HCEC 1CT (cell line): ENCODE measurements at regions not wholly inside any gene's neighbourhood (a gene's known extent, or its start where the extent isn't known, plus 50 kb on each side); places are given as distances from the start of the nearest gene placed in this dataset.
"Not testable (repeated sequence)": the region's sequence is repeated elsewhere in the genome, so short reads cannot be mapped to it uniquely, and the experiment has no call there.

ENCODE experiments used
- DNase-seq: peaks from one replicate; pipeline ENCODE4 v3.0.0-alpha.2; 2017

DNA sequence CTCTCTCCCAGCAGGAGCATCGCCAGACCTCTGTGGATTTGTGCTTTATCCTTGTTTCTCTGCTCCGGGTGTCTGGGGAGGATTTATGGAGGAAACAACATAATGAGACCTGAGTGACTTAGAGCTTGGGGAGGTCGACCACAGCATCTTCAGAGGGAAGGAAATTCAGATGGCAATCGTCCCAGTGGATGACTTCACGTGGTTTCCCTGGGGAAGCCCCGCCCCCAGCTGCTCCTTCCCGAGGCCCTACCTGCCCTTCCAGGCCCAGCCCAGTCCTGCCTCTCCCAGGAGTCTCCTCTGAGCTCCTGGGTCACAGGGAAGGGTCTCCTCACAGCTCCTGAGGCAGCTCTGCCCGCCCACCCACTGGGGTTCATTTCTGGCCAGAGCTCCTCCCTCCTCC, 430.3 kb upstream of the SULF2 start:
- DNase-seq: no peak

DNA sequence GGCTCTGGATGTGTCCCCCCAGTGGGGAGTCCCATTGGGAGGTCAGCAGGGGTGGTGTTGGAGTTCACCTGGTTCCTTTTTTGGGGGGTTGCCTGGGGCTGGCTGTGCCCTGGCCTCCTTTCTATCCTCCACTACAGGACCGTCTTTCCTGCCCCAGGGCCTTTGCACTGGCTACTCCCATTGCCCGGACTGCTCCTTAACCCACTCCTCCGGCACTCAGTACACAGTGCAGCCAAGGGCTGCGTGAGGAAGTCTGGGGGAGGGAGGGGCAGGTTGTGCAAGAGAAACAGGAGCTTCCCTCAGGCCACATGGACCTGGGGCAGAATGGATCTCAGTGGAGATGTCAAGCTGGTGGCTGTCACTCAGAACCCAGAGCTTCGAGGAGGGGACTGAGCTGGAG, 429.3 kb upstream of the SULF2 start:
- DNase-seq: no peak

DNA sequence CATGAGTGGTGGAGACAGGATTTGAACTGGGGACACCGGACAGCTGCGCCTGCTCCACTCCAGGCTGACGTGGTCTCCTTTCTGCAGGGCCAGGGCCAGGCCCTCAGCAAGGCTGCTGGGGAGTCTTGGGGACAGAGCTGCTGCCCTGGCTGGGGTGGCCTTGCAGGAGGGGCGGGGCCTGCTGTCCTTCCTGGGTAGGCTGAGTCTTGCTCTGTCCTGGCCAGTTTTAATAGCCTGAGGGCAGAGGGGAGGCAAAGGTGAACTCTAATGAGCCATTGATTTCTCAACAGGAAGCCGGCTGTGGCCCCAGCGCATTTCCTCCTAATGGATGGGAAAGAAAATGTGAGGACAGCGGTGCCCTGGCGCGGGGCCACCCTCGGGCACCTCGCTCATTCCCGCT, 428.4 kb upstream of the SULF2 start:
- DNase-seq: not testable (repeated sequence)

DNA sequence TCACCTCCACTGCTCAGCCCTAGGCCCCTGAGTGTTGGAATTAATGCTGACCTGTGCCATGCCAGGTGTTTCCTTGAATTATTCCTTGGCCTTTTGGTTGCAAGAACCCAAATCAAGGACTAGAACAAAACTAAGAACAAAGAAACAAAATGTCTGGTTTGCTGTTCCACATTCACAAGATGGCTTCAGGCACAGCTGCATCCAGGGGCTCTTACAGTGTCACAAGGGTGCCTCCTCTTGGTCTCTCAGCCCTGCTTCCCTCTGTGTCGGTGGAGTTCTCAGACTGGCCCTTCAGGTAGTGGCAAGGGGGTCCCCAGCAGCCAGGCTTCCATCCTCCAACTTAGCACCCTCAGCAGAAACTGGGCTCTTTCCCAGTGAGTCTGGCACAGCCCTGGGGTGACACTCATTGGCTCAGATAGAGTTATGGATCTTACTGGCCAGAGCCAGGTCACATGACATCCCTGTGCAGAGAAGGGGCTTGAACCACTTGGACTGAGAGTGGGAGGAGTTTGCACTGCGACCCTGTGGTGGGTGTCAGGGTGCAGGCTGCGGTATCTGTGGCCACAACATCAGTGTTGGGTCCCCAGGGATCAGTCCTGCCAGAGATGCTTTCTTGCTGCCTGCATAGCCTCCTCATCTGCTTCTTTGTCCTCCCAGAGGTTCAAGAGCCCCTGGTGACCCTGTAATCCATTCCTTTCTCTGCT, 427.7 kb upstream of the SULF2 start:
- DNase-seq: no peak

DNA sequence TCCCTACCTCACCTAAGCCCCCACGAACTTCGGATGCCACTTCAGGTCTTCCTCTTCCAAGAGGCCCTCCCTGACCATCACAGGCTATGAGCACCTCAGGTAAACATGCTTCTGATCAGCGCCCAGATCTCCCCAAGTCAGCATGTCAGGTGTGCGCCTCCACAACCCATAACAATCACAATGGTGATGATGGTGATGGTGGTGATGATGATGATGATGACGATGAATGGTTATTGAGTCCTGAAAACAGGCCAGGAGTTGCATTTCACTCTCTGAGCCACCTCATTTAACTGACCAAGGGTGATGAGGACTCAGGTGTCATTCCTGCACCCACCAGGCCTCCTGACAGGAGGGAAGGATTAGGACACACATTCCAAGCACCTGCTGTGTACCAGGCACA, 426.6 kb upstream of the SULF2 start:
- DNase-seq: no peak

DNA sequence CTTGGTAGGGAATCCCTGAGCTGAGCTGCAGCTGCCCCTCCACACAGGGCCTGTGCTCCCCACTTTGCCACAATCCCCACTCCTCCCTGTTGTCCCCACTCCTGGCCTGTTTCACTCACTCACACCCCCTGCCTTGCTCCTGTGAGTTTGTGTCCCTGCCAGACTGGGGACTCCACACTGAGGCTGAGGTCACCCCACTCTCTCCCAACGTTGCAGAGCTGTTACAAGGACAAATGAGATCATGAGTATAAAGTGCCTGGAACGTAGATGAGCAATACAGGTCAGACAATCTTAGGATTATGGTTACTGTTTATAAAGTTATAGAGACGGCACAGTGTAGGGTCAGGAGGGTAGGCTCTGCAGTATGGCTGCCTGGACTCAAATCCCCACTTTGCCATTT, 426.0 kb upstream of the SULF2 start:
- no peak for DNase-seq

DNA sequence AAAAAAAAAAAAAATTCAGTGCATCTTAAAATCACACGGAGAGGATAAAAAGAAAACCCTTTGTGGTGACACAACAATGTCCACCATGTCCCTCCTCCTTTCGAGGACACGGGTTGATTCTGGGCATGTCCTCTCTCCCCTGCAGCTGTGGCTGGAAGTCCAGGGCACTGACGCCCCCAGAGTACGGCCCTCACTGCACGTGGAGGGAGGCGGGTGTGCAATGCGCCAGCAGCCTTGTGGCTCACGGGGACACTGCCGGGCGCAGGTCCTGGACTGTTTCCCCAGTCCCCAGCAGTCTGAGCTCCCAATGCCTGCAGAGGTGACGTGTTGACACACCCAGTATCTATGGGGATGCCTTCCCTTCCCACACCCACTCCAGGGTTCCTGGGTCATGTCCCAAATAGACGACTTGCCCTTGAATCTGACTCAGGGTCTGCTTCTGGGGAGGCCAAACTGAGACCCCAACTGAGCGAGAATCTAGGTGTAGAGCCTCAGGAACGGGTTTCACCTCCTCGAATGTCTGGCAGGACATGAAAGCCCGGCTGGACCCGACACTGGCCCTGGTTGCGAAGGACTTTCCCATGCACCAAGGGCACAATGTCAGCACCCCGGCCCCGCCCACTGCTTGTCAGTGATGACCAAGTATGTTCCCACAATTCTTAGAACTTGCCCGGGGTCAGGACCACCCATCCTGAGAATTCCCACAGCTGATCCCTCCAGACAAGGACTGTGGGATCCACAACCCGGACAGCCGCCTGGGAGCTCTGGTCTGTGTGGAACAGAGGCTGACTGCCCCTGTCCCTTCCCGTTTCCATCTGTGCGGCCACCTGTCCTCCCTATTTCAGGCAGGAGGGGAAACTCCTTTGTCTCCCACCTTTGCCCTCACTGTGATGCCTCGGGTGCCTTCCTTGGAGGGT, 425.1 kb upstream of the SULF2 start:
- DNase-seq: no peak

DNA sequence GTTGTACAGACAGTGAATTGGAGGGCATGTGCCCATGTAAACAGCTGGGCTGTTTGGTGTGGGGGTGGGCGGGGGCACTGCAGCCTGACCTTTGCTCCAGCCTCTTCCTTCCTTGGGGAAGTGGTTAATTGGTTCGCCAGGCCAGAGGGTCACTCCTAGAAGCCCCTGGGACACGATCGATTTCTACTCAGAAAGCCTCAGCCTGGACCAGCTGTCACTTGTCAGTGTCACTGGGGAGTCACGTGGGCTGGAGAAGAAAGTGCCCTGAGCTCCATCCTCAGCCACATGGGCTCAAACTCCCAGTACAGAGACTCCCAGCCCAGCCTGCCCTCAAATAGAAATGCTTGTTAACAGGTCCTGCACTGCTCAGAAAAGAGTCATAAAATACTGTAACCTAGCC, 423.8 kb upstream of the SULF2 start:
- DNase-seq: no peak

DNA sequence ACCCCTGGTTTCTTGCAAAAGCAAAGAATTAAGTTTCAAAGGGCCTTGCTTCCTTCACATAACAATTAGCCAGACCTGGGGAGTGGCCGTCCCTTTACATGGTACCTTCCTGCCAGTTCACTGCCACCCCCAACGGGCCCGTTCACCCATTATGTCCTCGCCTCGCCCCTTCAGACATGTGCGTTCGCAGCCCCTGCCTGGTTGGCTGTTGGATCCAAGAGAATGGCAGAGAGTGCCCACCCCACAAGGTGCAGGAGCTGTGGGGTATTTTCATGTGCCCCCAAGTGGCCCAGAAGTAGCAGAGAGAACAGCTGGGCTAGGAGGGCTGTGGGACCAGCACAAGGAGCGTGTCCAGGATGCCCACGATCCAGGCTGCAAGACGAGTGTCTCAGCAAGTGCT, 422.9 kb upstream of the SULF2 start:
- no peak for DNase-seq

DNA sequence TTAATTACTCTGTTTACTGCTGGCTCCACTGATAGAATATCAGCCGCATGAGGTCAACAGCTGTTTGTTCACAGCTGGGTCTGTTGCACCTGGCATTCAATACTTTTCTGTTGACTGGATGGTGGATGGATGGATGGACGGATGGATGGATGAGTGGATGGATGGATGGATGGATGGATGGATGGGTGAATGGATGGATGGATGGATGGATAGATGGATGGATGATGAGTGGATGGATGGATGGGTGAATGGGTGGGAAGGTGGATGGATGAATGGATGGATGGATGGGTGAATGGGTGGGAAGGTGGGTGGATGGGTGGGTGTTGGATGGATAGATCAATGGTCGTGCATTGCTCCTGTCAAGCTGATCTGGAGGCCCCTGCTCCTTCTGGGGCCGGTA, 422.2 kb upstream of the SULF2 start:
- DNase-seq: no peak

DNA sequence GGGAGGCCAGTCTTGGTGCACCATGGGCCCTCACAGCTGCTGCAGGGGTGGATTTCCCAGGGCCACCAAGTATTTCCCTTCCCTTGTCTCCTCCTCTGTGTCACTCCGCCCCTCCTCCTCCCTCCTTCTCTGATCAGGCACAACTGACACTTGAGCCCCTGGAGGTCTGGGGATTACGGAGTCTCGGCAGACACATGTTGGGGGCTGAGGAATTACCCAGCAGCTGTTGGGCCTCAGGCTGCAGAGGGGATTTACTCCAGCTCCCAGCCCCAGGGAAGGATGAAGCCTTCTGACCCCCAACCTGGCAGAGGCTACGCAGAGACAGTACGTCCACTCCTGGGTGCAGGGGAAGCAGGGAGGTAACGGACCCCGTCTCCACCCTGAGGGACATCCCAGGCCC, 420.5 kb upstream of the SULF2 start:
- no peak for DNase-seq

DNA sequence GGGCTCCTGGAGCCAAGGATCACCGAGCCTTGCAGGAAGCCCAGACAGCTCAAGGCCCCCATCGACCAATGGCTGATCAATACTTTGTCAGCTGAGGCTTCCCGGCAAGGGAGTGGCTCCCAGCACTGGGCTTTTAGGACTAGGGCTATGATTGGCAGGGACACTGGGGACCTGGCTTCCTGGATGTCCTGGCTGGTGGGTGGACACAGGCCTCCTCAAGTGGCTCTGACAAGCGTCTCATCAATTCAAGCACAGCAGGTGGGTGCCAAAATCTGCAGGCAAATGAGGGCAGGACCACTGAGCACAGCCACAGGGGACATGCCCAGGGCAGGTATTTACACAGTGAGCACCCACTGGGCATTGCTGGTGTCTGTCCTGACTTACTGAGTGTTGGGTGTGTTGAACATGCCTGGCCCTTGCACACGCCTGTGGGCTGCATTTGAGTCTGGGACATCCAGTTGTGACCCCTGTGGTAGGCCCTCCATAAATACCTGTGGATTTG, 420.1 kb upstream of the SULF2 start:
- DNase-seq: no peak

DNA sequence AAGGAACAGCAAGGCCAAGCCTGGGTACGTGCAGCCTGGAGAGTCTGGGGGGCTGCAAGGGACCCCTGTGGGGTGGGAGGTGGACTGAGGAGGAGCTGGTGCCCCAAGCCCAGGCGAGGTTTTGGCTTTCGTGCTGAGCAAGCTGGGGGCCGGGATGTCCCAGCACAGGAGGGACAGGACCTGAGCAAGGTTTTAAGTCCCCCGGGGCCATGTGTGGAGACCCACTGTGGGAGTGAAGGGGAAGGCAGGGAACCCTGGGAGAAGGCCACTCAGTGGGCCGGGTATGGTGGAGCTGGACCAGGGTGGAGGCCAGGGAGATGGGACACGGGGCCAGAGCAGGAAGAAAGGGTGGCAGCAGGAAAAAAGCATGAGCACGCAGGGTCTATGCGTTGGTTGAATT, 419.2 kb upstream of the SULF2 start:
- DNase-seq: no peak

DNA sequence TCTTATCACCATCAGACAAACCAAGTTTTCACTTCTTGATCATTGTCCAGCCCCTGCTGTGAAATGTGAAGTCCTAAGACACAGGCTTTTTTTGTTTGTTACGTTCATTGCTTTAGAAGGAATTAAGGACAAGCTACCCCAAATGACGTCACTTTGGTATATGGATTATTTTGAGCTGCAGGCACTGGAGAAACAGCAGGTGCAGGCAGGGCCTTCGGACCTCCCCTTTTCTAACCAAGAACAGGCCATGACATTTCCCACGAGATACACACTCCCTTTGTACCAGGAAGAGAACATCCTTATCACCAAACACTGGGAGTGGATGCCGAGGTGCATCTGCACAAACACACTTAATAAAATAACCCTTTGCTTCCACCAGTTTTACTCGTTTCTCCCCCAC, 418.0 kb upstream of the SULF2 start:
- DNase-seq: no peak

DNA sequence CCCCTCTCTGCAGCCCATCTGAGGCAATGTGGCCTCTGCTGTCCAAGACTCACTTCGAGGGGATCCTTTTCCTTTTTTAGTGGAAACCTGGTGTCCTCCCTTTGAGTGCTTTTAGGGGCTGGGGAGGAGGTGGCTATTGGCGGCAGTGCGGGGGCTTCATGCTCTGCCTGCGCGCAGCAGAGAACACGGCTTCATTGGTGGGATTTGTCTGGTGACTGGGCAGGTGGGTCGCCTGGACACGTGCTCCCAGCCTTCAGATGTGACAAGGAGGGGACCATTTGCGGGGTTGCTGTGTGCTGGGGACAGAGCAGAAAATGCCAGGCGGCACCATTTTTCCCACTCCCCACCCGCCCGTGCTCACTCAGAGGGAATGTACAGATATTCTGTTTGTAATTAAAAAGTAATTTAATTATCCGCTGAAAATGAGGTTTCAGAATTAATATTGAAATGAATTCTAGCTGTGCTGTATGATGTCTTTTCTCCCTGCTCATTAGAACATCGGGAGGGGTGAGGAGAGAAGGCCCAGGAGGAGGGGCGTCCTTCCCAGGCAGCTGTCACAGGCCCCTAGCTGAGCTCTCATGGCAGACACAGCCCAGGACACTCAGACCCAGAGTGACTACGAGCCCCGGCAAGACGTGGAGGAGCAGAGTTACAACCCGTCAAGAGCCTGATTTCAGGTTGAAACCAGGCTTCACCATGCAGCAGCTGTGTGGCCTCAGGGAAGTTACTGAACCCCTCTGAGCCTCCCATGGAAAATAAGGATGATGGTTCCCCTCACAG, 417.2 kb upstream of the SULF2 start:
- DNase-seq: no peak

DNA sequence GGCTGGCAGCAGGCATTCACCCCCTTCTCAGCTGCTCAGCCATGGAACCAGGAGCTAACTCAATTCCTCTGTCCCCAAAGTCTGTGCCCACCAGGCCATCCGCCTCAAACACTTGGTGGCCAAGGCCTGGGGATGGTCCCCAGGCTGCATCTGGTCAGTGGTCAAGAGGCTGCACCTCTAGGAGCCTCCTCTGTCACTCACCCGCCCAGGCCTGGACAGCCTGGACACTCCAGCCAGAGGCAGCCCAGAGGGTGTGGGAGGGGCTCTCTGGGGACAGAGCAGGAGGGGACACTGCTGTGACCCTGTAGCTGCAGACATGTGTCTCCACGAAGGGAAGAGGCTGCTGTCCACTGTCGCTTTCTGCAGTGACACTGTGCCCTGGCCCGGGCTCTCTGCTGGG, 416.6 kb upstream of the SULF2 start:
- DNase-seq: no peak

DNA sequence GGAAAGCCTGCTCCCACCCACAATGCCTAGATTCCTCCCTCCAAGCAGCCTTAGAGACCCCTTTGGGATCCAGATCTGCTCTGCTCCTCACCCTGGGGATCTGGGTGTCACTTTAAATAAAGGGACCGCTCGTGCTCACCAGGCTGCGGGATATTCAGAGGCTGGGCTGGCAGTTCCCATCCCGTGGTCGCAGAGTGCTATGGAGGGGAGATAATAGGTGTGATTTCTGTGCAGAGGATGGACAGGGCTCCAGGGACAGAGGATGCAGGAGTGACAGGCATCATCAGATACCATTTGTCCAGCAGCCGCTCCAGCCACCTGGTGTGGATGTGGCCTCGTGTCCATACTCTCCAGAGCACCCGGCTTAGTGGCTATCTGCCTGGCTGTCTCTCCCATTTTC, 415.9 kb upstream of the SULF2 start:
- no peak for DNase-seq

DNA sequence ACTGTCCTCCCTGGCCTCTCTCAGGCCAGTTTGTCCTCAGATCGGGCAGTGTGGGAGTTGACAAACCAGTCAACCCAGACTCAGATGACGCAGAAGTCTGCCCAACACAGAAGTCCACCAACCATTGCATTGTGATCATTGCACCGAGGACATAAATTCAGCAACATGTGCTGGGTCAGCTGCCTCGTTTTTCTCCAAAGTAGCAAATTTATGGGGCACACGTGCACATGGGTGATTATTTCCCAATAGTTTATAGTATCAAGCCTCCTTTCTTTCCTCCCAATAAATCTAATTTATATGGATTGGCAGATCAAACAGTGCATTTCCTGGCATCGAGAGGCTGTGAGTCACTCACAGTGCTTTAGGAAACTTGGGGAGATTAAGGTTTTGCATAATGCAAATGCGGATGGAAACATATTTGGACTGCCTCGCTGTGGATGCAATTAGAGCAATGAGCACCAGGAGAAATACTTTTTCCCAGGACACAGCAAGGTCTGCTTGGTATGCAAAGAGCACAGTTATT, 413.7 kb upstream of the SULF2 start:
- DNase-seq: no peak

DNA sequence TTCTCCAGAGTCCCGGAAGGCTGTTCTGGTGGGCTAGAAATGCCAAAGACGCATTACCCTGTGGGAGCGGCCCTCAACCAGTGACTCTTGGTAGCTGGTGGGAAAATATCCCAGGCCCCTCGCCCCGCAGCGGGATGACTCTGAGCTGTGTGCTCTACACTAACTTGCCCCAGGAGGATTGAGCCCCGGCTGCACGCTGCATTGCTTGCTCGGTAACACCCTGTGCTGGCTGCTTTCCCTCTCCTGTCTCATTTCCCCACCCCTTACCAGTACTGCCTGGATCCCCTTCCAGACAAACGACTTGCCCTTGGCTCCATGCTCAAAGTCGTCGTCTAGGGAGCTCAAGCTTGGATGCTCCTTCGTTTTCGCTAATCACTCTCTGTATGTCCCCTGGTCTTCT, 411.8 kb upstream of the SULF2 start:
- DNase-seq: no peak

DNA sequence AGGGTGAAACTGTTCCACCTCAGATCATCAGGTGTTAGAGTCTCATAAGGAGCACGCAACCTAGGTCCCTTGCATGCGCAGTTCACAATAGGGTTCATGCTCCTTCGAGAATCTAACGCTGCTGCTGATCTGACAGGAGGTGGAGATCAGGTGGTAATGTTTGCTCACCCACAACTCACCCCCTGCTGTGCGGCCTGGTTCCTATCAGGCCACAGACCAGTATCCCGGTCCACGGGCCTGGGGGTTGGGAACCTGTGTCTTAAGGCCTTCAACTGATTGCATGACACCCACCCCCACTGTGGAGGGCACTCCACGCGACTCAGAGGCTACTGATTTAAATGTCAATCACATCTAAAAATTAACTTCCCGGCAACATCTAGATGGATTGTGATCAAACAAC, 411.2 kb upstream of the SULF2 start:
- DNase-seq: no peak

DNA sequence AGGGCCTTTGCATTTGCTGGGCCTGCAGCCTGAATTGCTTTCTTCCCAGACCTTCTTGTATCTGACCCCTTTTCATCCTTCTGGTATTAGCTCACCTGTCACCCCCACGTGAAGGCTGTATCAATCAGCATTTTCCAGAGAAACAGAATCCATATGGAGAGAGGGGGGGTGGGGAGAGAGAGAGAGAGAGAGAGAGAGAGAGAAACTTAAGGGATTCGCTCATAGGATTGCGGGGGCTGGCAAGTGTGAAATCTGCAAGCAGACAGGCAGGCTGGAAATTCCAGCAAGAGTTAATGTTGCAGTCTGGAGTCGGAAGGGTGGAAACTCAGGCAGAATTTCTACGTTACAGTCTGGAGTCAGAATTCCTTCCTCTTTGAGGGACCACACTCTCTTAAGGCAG, 410.7 kb upstream of the SULF2 start:
- DNase-seq: no peak

DNA sequence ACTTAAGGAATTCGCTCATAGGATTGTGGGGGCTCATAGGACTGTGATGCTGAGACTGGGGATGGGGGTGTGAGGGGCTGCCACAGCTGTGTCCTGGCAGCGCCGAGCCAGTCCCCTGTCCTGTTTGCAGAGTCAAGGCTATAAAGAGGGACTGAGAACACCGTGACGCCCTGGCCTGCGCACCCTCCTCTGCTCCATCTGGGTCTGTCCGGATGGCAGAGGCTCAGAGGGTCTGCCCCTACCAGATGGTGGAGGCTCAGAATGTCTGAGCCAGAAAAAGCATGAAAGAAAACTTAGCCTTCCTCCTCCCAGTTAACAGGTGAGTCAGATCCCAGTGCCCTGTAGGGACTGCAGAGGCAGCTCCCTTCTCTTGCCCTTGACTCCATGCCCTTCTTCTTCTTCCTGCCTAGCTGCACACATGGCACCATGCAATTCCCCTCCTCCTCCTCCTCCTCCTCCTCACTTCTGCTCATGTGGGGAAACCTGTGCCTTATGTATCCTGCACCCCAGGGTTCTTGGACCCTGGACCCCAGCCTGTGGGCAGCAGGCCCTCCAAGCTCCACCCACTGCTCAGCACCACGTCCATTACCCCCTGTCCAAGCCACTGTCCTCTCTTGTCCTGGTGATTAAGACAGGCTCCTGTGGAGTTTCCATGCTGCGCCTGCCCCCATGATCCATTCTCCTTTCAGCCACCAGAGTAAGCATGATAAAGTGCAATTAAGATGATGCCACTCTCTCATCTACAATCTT, 410.0 kb upstream of the SULF2 start:
- DNase-seq: no peak

DNA sequence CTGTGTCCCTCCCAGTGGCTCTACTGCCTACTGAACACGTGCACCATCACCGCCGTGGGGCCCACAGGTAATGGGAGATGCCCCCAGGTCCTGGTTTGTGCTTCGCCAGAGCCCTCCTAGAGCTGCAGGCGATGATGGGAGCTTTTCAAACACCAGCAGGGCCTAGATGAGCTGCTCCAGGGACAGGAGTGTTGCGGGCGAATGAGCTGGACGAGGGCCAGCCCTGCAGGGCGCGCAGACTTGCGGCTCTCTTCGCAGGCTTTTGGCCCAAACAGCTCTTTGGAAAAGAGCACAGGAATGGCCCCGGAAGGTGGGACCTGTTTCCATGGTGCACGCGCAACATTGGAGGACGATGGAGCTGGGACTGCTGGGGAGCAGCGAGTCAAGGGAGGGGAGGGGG, 409.3 kb upstream of the SULF2 start:
- no peak for DNase-seq
